MM.1S (cell line): ENCODE measurements at regions not wholly inside any gene's neighbourhood (a gene's known extent, or its start where the extent isn't known, plus 50 kb on each side); places are given as distances from the start of the nearest gene placed in this dataset.

ENCODE experiments used
- DNase-seq: peaks from one replicate; pipeline ENCODE4 v3.0.0-alpha.2; 2015
- H2AFZ ChIP-seq: fragments of 300-600 bp; sonication (generic); 2 replicates; pipeline ENCODE4 v1.6.0; 2016; ENCODE audit warnings: antibody characterized with exemption, low read length
- H3F3A ChIP-seq: fragments of 300-600 bp; sonication (generic); 2 replicates; pipeline ENCODE4 v1.6.1; 2016; ENCODE audit warnings: mild to moderate bottlenecking, antibody characterized with exemption, low read length, moderate library complexity, mixed read lengths; ENCODE audit not compliant: insufficient read depth
- H3K27ac ChIP-seq: fragments of 300-600 bp; sonication (generic); 2 replicates; pipeline ENCODE4 v1.5.1; 2016; ENCODE audit warnings: mild to moderate bottlenecking, low read length
- H3K27me3 ChIP-seq: fragments of 300-600 bp; sonication (generic); replicated peaks from 2 replicates; pipeline ENCODE4 v1.6.0; 2016; ENCODE audit warnings: low read length; ENCODE audit not compliant: insufficient read depth
- H3K36me3 ChIP-seq: fragments of 300-600 bp; sonication (generic); replicated peaks from 2 replicates; pipeline ENCODE4 v1.6.1; 2016; ENCODE audit warnings: mild to moderate bottlenecking, low read length, mixed read lengths; ENCODE audit not compliant: insufficient read depth
- H3K4me1 ChIP-seq: fragments of 300-600 bp; sonication (generic); 2 replicates; pipeline ENCODE4 v1.6.1; 2016; ENCODE audit warnings: low read length, mixed read lengths
- H3K4me2 ChIP-seq: fragments of 300-600 bp; sonication (generic); 2 replicates; pipeline ENCODE4 v1.6.0; 2016; ENCODE audit warnings: low read depth, low read length
- H3K4me3 ChIP-seq: fragments of 300-600 bp; sonication (generic); 2 replicates; pipeline ENCODE4 v1.5.1; 2016; ENCODE audit warnings: low read length, mixed read lengths
- H3K79me2 ChIP-seq: fragments of 300-600 bp; sonication (generic); 2 replicates; pipeline ENCODE4 v1.6.1; 2016; ENCODE audit warnings: mixed run types, low read length, mixed read lengths
- H3K9ac ChIP-seq: fragments of 300-600 bp; sonication (generic); 2 replicates; pipeline ENCODE4 v1.6.1; 2016; ENCODE audit warnings: low read length, mixed read lengths
- H3K9me2 ChIP-seq: fragments of 300-600 bp; sonication (generic); replicated peaks from 2 replicates; pipeline ENCODE4 v1.6.1; 2016; ENCODE audit warnings: mild to moderate bottlenecking, low read length, mixed read lengths; ENCODE audit not compliant: insufficient read depth
- H3K9me3 ChIP-seq: fragments of 300-600 bp; sonication (generic); replicated peaks from 2 replicates; pipeline ENCODE4 v1.6.1; 2016; ENCODE audit warnings: mild to moderate bottlenecking, low read length, mixed read lengths; ENCODE audit not compliant: insufficient read depth
- H4K20me1 ChIP-seq: fragments of 300-600 bp; sonication (generic); 2 replicates; pipeline ENCODE4 v1.6.1; 2016; ENCODE audit warnings: mild to moderate bottlenecking, low read length, moderate library complexity, mixed read lengths; ENCODE audit not compliant: insufficient read depth
- CTCF ChIP-seq: fragments of 300-600 bp; sonication (generic); IDR thresholded peaks from 2 replicates; pipeline ENCODE4 v1.5.1; 2016; ENCODE audit warnings: antibody characterized with exemption, low read length, mixed read lengths
- EZH2 ChIP-seq: fragments of 300-600 bp; sonication (generic); optimal IDR thresholded peaks from 2 replicates; pipeline ENCODE3; 2017; ENCODE audit warnings: low read depth, mild to moderate bottlenecking, antibody characterized with exemption, low read length, mixed read lengths
- EZH2phosphoT487 ChIP-seq: fragments of 300-600 bp; sonication (generic); IDR thresholded peaks from 2 replicates; pipeline ENCODE4 v1.6.1; 2018; ENCODE audit warnings: antibody characterized with exemption, low read length

DNA sequence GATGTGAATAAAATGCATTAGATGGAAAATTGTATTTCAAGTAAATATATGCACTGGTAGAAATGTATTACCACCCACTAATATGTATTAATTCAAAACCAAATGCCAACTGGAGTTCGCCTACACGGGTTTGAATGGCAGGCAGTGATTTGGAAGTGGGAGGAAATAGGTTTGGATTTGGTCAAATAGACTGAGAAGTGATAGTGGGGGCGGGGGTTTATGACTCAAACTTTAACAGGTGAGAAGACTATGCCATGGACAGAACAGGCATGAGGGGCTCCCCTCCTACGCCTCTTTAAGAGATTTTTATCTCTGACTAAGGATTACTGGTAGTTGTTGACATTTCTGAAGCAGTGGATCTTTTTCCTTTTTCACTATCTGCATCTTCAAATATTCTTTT lies 677.8 kb downstream of the NTRK3 start:
- Histone ChIP-seq H3K4me1 (no peaks in the 10 kb centered on the region), H4K20me1 (no peaks in the 10 kb centered on the region), H3F3A (no peaks in the 10 kb centered on the region), H3K4me2 (no peak overlapping the region), H2AFZ (no peak overlapping the region), H3K9me3 (no peaks in the 10 kb centered on the region), H3K27ac (no peak overlapping the region), H3K79me2 (no peaks in the 10 kb centered on the region), H3K27me3 (no peaks in the 10 kb centered on the region), H3K9me2 (no peaks in the 10 kb centered on the region), H3K9ac (no peak overlapping the region), H3K36me3 (no peaks in the 10 kb centered on the region), H3K4me3 (no peak overlapping the region)
- no peak for DNase-seq
- TF ChIP-seq EZH2, result no peak
- no peak for TF ChIP-seq EZH2phosphoT487
- TF ChIP-seq CTCF, result no peak

DNA sequence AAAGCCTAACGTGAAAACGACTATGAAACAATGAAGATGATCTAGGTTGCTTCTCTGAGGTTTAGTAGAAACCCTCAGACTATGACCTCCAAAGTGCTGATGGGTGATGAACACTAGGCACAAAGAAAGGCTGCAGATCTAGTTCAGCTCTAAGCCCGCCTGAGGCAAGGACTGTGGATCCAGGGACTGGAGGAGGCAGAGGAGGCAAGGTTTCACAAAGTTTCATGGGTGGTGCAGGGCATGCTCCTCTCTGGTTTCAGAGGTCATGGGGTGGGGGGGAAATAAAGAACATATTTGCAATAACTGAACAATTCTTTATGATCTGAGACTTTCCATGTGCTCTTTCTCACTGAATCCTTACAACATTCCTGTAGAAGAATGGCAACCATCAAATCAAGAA lies 679.2 kb downstream of the NTRK3 start:
- no peaks in the 10 kb centered on the region for H3K36me3 ChIP-seq
- H3K4me3 ChIP-seq, result no peak overlapping the region
- H3K27me3 ChIP-seq, result no peaks in the 10 kb centered on the region
- H3K9me2 ChIP-seq, result no peaks in the 10 kb centered on the region
- no peaks in the 10 kb centered on the region for H3K4me1 ChIP-seq
- no peaks in the 10 kb centered on the region for H3F3A ChIP-seq
- H3K4me2 ChIP-seq, result no peak overlapping the region
- H4K20me1 ChIP-seq, result no peaks in the 10 kb centered on the region
- H3K9me3 ChIP-seq, result no peaks in the 10 kb centered on the region
- DNase-seq, result no peak
- no peak overlapping the region for H3K27ac ChIP-seq
- H2AFZ ChIP-seq, result no peak overlapping the region
- TF ChIP-seq CTCF (no peak), EZH2phosphoT487 (no peak), EZH2 (no peak)
- H3K9ac ChIP-seq, result no peak overlapping the region
- no peaks in the 10 kb centered on the region for H3K79me2 ChIP-seq

DNA sequence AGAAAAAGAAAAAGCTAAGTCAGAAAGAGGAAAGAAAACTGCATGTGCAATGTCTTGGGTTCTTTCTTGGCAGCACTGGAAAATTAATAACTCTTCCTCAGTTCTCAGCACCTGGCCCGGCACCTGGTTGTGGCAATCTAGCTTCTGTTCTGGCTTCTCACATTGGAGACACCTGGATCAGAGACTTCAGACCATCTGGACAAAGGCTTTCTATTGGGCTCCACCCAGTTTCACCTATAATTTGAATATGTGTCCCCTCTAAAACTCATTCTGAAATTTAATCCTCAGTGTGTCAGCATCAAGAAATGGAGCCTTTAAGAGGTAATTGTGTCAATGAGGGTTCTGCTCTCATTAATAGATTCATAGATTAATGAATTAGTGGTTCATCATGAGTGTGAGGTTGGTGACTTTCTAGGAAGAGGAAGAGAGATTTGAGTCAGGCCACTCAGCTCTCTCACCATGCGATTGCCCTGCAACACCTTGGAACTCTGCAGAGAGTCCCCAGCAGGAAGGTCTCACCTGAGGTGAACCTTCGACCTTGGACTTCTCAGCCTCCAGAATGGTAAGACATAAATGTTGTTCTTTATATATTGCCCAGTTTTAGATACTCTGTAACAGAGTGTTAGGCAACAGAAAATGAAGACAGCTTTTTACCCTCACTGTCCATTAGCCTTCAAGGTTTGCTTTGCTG lies 679.9 kb downstream of the NTRK3 start:
- Histone ChIP-seq H3K36me3 (no peaks in the 10 kb centered on the region), H3K27me3 (no peaks in the 10 kb centered on the region), H4K20me1 (no peaks in the 10 kb centered on the region), H3K4me1 (no peaks in the 10 kb centered on the region), H3F3A (no peaks in the 10 kb centered on the region), H3K79me2 (no peaks in the 10 kb centered on the region), H2AFZ (no peak overlapping the region), H3K27ac (peak overlapping the region; percentile 5; the same call in 1 of the 2 replicates), H3K9ac (no peak overlapping the region), H3K4me2 (no peak overlapping the region), H3K9me3 (no peaks in the 10 kb centered on the region), H3K4me3 (no peak overlapping the region), H3K9me2 (no peaks in the 10 kb centered on the region)
- peak; percentile 23 for DNase-seq
- TF ChIP-seq EZH2phosphoT487, result no peak
- TF ChIP-seq EZH2, result no peak
- TF ChIP-seq CTCF, result no peak
